PC-9 (cell line): ENCODE measurements at regions not wholly inside any gene's neighbourhood (a gene's known extent, or its start where the extent isn't known, plus 50 kb on each side); places are given as distances from the start of the nearest gene placed in this dataset.

ENCODE experiments used
- BruUV-seq: library from RNA; stranded (reverse); fragments of 400-500 nt; replicated peaks from 2 replicates; lab custom pipeline; 2021; lab: Mats Ljungman, UMichigan
- CTCF ChIA-PET: fragments of 300-600 bp; sonication (Branson Sonifier 250); formaldehyde crosslinking; loops from one replicate; lab custom pipeline; 2022; ENCODE audit warnings: antibody characterized with exemption; lab: Charles Lee
- POLR2A ChIA-PET: fragments of 300-600 bp; sonication (Branson Sonifier 250); formaldehyde crosslinking; loops from one replicate; lab custom pipeline; 2022; ENCODE audit warnings: antibody characterized with exemption; ENCODE audit not compliant: unreplicated experiment; lab: Charles Lee
- DNase-seq, 2 experiments: peaks; one replicate each; pipeline versions ENCODE4 v3.0.0 to v3.0.0-alpha.2; 2015 to 2022; ENCODE audit warnings: mixed read lengths in 1 of 2
- H2AFZ ChIP-seq: fragments of 200-600 bp; sonication (generic); 2 replicates; pipeline ENCODE4 v1.8.1; 2017; ENCODE audit warnings: antibody characterized with exemption
- H3F3A ChIP-seq: fragments of 200-600 bp; sonication (generic); 2 replicates; pipeline ENCODE4 v1.8.1; 2017; ENCODE audit warnings: antibody characterized with exemption, mild to moderate bottlenecking, low read depth; ENCODE audit not compliant: insufficient read depth
- H3K27ac ChIP-seq: fragments of 200-600 bp; sonication (generic); 2 replicates; pipeline ENCODE4 v1.6.1; 2016; ENCODE audit warnings: mixed run types
- H3K27me3 ChIP-seq: fragments of 200-600 bp; sonication (generic); 2 replicates; pipeline ENCODE4 v1.6.1; 2016; ENCODE audit warnings: low read depth, mixed run types; ENCODE audit not compliant: insufficient read depth
- H3K36me3 ChIP-seq: fragments of 200-600 bp; sonication (generic); 2 replicates; pipeline ENCODE4 v1.6.1; 2016; ENCODE audit warnings: low read depth, mixed run types
- H3K4me1 ChIP-seq: fragments of 200-600 bp; sonication (generic); replicated peaks from 2 replicates; pipeline ENCODE4 v1.6.1; 2016; ENCODE audit warnings: mixed run types; ENCODE audit not compliant: insufficient read depth
- H3K4me2 ChIP-seq: fragments of 200-600 bp; sonication (generic); 2 replicates; pipeline ENCODE4 v1.6.1; 2017; ENCODE audit warnings: mixed run types
- H3K4me3 ChIP-seq: fragments of 200-600 bp; sonication (generic); 2 replicates; pipeline ENCODE4 v1.6.1; 2016; ENCODE audit warnings: mixed run types
- H3K79me2 ChIP-seq: fragments of 200-600 bp; sonication (generic); 2 replicates; pipeline ENCODE4 v1.6.1; 2017; ENCODE audit warnings: low read depth, mixed run types
- H3K9me2 ChIP-seq: fragments of 200-600 bp; sonication (generic); 2 replicates; pipeline ENCODE4 v1.8.1; 2017; ENCODE audit warnings: mild to moderate bottlenecking; ENCODE audit not compliant: insufficient read depth
- H3K9me3 ChIP-seq: fragments of 200-600 bp; sonication (generic); 2 replicates; pipeline ENCODE4 v1.8.1; 2016; ENCODE audit warnings: low read depth; ENCODE audit not compliant: insufficient read depth
- H4K20me1 ChIP-seq: fragments of 200-600 bp; sonication (generic); 2 replicates; pipeline ENCODE4 v1.8.1; 2017; ENCODE audit not compliant: insufficient read depth
- EZH2 ChIP-seq: fragments of 200-600 bp; sonication (generic); IDR thresholded peaks from 2 replicates; pipeline ENCODE4 v1.8.0; 2017; ENCODE audit warnings: antibody characterized with exemption, low read depth
- intact Hi-C: fragments of 100-400 bp; cut with micrococcal nuclease; formaldehyde crosslinking; loops from one replicate; pipeline ENCODE4 v1.10.0; 2022; ENCODE audit not compliant: unreplicated experiment
- TF ChIP-seq, protein P1 (sequence below): fragments of 200-600 bp; sonication (generic); conservative IDR thresholded peaks from 2 replicates; pipeline ENCODE4 v1.6.1; 2017; ENCODE audit warnings: mixed run types, antibody characterized with exemption, mild to moderate bottlenecking, moderate library complexity

DNA sequence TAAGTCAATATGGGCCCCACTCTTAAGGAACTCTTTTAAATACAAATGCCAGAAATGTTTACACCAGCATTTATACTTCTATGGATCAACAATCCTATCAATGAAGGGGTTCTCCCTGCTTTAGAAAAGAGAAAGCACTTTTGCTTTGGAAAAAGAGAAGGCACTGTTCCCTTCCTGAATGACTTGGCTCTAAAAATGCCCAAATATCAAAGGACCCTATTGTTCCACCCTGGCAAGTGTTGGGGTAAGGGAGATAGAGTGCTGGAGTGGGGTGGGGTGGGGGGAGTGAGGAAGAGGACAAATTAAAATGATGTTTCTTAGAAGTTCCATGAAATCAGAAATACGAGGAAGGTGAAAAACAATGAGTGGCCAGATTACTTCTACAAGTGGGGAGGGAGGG is 131.6 kb upstream of the GRIN2B start:
- CTCF ChIA-PET: no interaction called here
- H4K20me1 ChIP-seq: no peaks in the 10 kb centered on the region
- TF ChIP-seq EZH2: no peak
- TF ChIP-seq, protein P1, sequence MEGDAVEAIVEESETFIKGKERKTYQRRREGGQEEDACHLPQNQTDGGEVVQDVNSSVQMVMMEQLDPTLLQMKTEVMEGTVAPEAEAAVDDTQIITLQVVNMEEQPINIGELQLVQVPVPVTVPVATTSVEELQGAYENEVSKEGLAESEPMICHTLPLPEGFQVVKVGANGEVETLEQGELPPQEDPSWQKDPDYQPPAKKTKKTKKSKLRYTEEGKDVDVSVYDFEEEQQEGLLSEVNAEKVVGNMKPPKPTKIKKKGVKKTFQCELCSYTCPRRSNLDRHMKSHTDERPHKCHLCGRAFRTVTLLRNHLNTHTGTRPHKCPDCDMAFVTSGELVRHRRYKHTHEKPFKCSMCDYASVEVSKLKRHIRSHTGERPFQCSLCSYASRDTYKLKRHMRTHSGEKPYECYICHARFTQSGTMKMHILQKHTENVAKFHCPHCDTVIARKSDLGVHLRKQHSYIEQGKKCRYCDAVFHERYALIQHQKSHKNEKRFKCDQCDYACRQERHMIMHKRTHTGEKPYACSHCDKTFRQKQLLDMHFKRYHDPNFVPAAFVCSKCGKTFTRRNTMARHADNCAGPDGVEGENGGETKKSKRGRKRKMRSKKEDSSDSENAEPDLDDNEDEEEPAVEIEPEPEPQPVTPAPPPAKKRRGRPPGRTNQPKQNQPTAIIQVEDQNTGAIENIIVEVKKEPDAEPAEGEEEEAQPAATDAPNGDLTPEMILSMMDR: no peak
- no peaks in the 10 kb centered on the region for H3F3A ChIP-seq
- H3K27me3 ChIP-seq: no peaks in the 10 kb centered on the region
- H3K9me3 ChIP-seq: peaks cover 7% of the 10 kb centered on the region; the same call in 1 of the 2 replicates
- H3K9me2 ChIP-seq: no peaks in the 10 kb centered on the region
- no peak for DNase-seq
- POLR2A ChIA-PET: no interaction called here
- H3K4me2 ChIP-seq: no peak overlapping the region
- BruUV-seq: no TSS peak
- 0 out of 2 replicates have a peak overlapping the region, but pooled peaks have one; percentile 15 for H2AFZ ChIP-seq
- no peaks in the 10 kb centered on the region for H3K36me3 ChIP-seq
- no peak overlapping the region for H3K4me3 ChIP-seq
- H3K27ac ChIP-seq: no peak overlapping the region
- no peaks in the 10 kb centered on the region for H3K4me1 ChIP-seq
- intact Hi-C loops: no loop called here
- H3K79me2 ChIP-seq: no peaks in the 10 kb centered on the region

DNA sequence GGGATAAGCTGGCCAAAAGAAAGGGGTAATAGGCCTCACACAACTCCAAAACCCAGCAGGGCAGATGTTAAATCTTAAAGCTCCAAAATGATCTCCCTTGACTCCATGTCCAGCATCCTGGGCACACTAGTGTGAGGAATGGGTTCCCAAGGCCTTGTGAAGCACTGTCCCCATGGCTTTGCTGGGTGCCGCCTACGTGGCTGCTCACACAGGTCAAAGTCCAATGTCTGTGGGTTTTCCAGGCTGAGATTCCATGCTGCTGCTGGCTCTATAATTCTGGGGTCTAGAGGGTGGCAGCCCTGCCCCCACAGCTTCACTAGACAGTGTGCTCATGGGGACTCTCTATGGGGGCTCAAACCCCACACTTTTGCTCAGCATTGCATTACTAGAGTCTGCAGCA is 145.3 kb upstream of the GRIN2B start:
- TF ChIP-seq EZH2: no peak
- TF ChIP-seq, protein P1: no peak
- no TSS peak for BruUV-seq
- no peaks in the 10 kb centered on the region for H3K79me2 ChIP-seq
- intact Hi-C loops: no loop called here
- ChIA-PET POLR2A (no interaction called here), CTCF (no interaction called here)
- H3K36me3 ChIP-seq: no peaks in the 10 kb centered on the region
- no peaks in the 10 kb centered on the region for H3K27me3 ChIP-seq
- H3K4me2 ChIP-seq: no peak overlapping the region
- no peaks in the 10 kb centered on the region for H3K9me2 ChIP-seq
- no peaks in the 10 kb centered on the region for H3F3A ChIP-seq
- H4K20me1 ChIP-seq: no peaks in the 10 kb centered on the region
- no peaks in the 10 kb centered on the region for H3K4me1 ChIP-seq
- no peak overlapping the region for H3K4me3 ChIP-seq
- no peak overlapping the region for H3K27ac ChIP-seq
- no peaks in the 10 kb centered on the region; the same call in 1 of the 2 replicates for H3K9me3 ChIP-seq
- no peak overlapping the region for H2AFZ ChIP-seq
- no peak for DNase-seq

DNA sequence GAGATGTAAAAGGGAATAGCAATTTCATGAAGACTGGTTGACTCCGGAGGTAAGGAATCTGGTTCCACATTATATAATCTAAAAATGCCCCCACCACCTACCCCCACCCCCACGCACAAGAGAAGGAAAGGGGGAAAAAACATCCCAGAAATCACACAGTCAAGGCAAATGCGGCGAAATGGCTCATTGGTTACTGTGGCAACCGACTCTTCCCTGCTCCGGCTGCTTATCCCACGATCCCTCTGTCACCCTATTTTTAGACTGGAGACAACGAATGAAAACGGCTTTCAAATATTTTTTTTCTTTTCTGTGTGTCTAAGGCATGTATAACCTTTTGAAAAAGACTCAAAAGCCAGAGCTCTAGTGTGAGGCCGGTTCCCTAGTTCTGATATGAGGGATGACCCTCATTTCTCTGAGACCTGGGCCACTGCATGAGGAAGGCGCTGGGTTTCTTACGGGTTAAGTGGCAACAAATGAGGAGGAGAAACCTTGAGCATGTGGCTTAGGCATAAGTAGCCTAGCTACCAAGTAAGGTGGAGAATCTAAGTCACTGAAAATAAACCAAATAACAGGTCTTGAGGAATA is 148.3 kb upstream of the GRIN2B start:
- Histone ChIP-seq H3K27me3 (no peaks in the 10 kb centered on the region), H3K9me3 (no peaks in the 10 kb centered on the region; the same call in 1 of the 2 replicates), H4K20me1 (no peaks in the 10 kb centered on the region), H3K4me2 (no peak overlapping the region), H3K4me1 (no peaks in the 10 kb centered on the region), H3K9me2 (no peaks in the 10 kb centered on the region), H3K79me2 (no peaks in the 10 kb centered on the region), H3F3A (no peaks in the 10 kb centered on the region), H3K27ac (no peak overlapping the region), H3K4me3 (no peak overlapping the region), H3K36me3 (no peaks in the 10 kb centered on the region), H2AFZ (no peak overlapping the region)
- POLR2A ChIA-PET: no interaction called here
- TF ChIP-seq EZH2: no peak
- TF ChIP-seq, protein P1: no peak
- DNase-seq: no peak
- CTCF ChIA-PET: no interaction called here
- no TSS peak for BruUV-seq
- intact Hi-C loops: no loop called here
